Mucosa of descending colon (tissue), 3 donors: ENCODE measurements at regions not wholly inside any gene's neighbourhood (a gene's known extent, or its start where the extent isn't known, plus 50 kb on each side); places are given as distances from the start of the nearest gene placed in this dataset.

Experiments used
- ATAC-seq: fragments of 200-7000 bp; cut with Tn5 transposase; one replicate; pipeline ENCODE4 v1.9.1; 2020; ENCODE audit warnings: mild to moderate bottlenecking, moderate library complexity
- DNase-seq, 3 donors: peaks; one replicate each; pipeline ENCODE4 v3.0.0-alpha.2; 2020
- H3K36me3 ChIP-seq: fragments of 200-600 bp; one replicate; pipeline ENCODE4 v1.8.0; 2021; ENCODE audit warnings: low read depth, mild to moderate bottlenecking
- H3K4me1 ChIP-seq: fragments of 200-600 bp; one replicate; pipeline ENCODE4 v1.8.0; 2021; ENCODE audit warnings: low read depth, mild to moderate bottlenecking
- H3K4me3 ChIP-seq: fragments of 200-600 bp; one replicate; pipeline ENCODE4 v1.8.0; 2021; ENCODE audit warnings: mild to moderate bottlenecking
- H3K9me3 ChIP-seq: fragments of 200-600 bp; one replicate; pipeline ENCODE4 v1.8.0; 2021; ENCODE audit warnings: mild to moderate bottlenecking
- CTCF ChIP-seq: fragments of 200-600 bp; IDR thresholded peaks from one replicate; pipeline ENCODE4 v1.8.0; 2022; ENCODE audit warnings: antibody characterized with exemption, mild to moderate bottlenecking
- intact Hi-C, 2 donors: fragments of 100-400 bp; cut with DNase I in 1 of 2; cut with micrococcal nuclease in 1 of 2; formaldehyde crosslinking; loops; one replicate each; pipeline versions ENCODE4 v1.11.0 to v1.11.1; 2022; cut with DNase I, micrococcal nuclease
- donor health status: DM: no; HTN: no; CAD: no; lungs with moderate emphysema.
- donor health status: DM: no; HTN: no; CAD: no.
- donor health status: DM: no; HTN: yes; CAD: no.

- Histone ChIP-seq H3K4me3 (no peak overlapping the region), H3K9me3 (no peaks in the 10 kb centered on the region), H3K4me1 (no peaks in the 10 kb centered on the region), H3K36me3 (no peaks in the 10 kb centered on the region)
- no peak for TF ChIP-seq CTCF
- ATAC-seq (no peak), DNase-seq (no peak)
- intact Hi-C loops = no loop called here
These were observed 170.6 kb downstream of the ZIC5 start for GRCh38 chr13:99800951-99801350.

GRCh38 chr13:99800011-99800410 lies 171.6 kb downstream of the ZIC5 start:
- no peak overlapping the region for H3K4me3 ChIP-seq
- H3K36me3 ChIP-seq = no peaks in the 10 kb centered on the region
- no peak for TF ChIP-seq CTCF
- H3K4me1 ChIP-seq = no peaks in the 10 kb centered on the region
- no peak for DNase-seq
- no peaks in the 10 kb centered on the region for H3K9me3 ChIP-seq
- ATAC-seq = no peak
- intact Hi-C loops = no loop called here

- intact Hi-C loops = no loop called here
- TF ChIP-seq CTCF = no peak
- Histone ChIP-seq H3K4me3 (no peak overlapping the region), H3K9me3 (no peaks in the 10 kb centered on the region), H3K4me1 (no peaks in the 10 kb centered on the region), H3K36me3 (no peaks in the 10 kb centered on the region)
- ATAC-seq (no peak), DNase-seq (no peak)
These were observed 172.8 kb downstream of the ZIC5 start for GRCh38 chr13:99798756-99799155.

- ATAC-seq (no peak), DNase-seq (no peak)
- Histone ChIP-seq H3K4me1 (no peaks in the 10 kb centered on the region), H3K4me3 (no peak overlapping the region), H3K36me3 (no peaks in the 10 kb centered on the region), H3K9me3 (no peaks in the 10 kb centered on the region)
- TF ChIP-seq CTCF = no peak
- intact Hi-C loops = no loop called here
These were observed 173.9 kb downstream of the ZIC5 start for GRCh38 chr13:99797691-99798090.

GRCh38 chr13:99796175-99796819 lies 175.3 kb downstream of the ZIC5 start:
- intact Hi-C loops = no loop called here
- no peaks in the 10 kb centered on the region for H3K4me1 ChIP-seq
- DNase-seq = peak in 1 of 3 donors; percentile 62
- no peak overlapping the region for H3K4me3 ChIP-seq
- ATAC-seq = no peak
- no peak for TF ChIP-seq CTCF
- H3K36me3 ChIP-seq = no peaks in the 10 kb centered on the region
- H3K9me3 ChIP-seq = no peaks in the 10 kb centered on the region
